Brain pericyte (primary cell): ENCODE measurements at regions not wholly inside any gene's neighbourhood (a gene's known extent, or its start where the extent isn't known, plus 50 kb on each side); places are given as distances from the start of the nearest gene placed in this dataset.
"Not testable (repeated sequence)": the region's sequence is repeated elsewhere in the genome, so short reads cannot be mapped to it uniquely, and the experiment has no call there.

ENCODE experiments used
- DNase-seq: peaks from one replicate; pipeline ENCODE4 v3.0.0-alpha.2; 2012; ENCODE audit warnings: low read depth, low spot score

DNA sequence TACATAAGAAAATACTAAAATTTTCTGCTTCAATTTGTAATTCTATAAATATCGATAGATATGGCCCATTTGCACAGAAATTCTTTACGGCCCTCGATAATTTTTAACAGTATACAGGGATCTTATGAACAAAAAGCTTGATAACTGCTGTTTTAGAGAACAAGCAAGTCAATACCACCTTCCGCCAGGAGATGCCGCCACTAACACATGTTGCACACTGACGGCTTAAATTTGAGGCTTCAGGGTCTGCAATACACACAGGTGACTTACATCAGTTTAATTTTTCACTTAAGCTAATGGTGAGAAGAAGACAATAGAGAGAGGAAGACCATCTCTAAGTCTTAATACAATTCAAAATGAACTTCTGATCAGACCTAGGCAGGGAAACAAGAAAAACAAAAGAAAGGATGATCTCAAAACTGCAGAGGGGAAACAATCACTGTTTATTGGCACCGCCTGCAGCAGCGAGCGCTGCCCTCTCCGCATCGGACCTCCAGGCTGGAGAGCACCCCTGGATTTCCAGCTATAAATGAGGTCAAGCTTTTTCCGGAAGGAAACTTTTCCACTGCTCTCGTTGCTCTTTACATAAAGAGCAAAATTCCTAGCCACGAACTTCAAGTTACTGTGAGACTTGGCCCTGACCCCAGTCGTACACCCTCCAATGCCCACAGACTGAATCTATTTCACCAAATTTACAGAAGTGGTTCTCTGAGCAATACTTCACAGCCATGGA, 53.9 kb downstream of the OTOR start:
- no peak for DNase-seq

DNA sequence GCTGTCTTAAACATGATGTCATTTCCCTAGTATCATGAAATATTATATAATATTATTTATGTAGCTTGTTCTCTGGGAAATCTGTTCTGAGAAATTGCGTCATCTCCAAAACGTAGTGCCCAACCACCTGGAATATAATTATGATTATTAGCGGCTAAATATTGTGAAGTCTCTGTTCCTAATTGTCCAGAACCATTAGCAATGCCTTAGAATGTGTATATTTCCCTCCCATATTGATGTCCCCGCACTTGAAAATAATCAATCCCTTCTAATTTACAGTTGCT, 54.4 kb downstream of the OTOR start:
- no peak for DNase-seq

GRCh38 chr20:16803965-16804792, 56.0 kb downstream of the OTOR start:
- no peak for DNase-seq

DNA sequence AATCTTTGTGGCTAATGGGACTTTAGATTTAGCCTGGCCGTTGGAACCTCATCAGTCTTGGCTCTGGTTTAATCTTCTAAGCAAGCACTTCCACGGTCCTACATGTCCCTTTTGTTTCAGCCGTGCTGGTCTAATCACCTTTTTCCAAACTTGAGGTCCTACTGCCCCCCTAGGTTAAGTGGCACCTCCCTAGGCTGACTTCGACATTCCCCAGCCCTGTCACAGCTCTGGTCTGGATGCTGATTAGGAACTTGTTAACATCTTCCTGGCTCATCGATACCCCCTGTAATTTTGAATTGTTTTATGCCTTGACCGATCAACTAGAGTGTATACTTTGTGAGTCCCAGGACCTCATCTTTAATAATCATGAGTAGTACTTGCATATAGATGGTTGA, 56.6 kb downstream of the OTOR start:
- DNase-seq, result no peak

GRCh38 chr20:16806061-16806460, 57.9 kb downstream of the OTOR start:
- DNase-seq, result no peak

- DNase-seq, result no peak
Measured at GRCh38 chr20:16806886-16807285, 58.7 kb downstream of the OTOR start.

GRCh38 chr20:16808796-16809195, 60.6 kb downstream of the OTOR start:
- no peak for DNase-seq

- no peak for DNase-seq
Measured at GRCh38 chr20:16810216-16810615, 62.1 kb downstream of the OTOR start.

GRCh38 chr20:16816192-16816591, 68.0 kb downstream of the OTOR start:
- DNase-seq, result no peak

DNA sequence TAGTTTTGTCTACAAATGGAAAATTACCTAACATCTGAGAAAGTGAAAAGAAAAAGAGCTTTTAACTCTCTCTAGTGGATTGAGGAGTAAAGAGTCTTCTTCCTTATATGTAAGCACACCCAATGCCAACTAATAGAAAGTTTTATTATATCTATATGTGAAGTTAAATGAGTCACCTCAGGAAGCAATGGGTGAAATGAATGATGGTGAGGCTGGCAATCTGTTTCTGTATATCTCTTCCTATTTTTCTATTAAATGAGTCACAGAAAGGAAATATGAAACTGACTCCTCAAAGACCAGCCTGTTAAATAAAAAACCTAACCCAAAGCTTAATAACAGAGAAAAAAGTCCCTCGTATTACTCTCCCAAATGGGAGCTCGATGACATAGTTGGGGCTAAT, 71.3 kb downstream of the OTOR start:
- no peak for DNase-seq

DNA sequence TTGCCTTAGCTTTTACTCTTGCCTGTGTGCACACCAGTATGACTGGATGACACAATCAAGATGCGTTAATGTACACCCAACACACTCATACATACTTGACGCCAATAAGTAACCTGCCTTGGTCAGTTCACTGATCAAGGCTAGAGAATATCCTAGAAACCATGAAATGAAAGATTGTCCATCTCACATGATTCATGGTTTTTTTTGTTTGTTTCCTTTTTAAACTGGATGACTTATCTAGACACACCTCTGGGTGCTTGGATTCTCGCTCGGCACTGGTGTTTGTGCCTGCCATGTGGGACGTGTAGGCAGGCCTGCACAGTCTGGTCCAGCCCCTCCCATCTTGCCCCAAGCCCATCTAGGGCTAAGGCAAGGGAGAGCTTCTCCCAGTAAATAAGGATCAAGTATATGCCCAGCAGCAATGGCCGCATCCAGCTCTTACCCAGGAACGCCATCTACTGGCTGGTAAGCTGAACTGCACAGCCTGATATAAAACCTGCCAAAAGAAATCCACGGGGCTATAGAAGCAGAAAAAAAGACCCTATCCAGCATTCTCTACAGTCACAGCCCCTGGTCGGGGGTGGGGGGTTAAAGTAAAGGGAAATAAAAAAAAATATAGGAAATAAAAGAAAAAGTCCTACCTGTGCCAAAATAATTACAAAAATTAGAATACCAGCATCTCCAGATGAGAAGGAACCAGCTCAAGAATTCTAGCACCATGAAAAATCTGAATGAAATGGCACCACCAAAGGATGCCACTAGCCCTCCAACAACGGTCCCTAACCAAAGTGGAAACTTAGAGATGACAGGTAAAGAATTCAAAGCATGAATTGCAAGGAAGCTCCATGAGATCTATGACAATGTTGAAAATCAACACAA, 73.3 kb downstream of the OTOR start:
- DNase-seq, result no peak

DNA sequence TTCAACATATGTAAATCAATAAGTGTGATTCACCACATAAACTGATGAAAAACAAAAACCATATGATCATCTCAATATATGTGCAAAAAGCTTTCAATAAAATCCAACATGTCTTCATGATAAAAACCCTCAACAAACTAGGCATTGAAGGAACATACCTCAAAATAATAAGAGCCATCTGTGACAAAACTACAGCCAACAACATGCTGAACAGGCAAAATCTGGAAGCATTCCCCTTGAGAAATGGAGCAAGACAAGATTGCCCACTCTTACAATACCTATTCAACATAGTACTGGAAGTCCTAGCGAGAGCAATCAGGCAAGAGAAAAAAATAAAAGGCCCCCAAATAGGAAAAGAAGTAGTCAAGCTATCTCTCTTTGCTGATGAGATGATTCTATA, 76.5 kb downstream of the OTOR start:
- DNase-seq, result no peak

DNA sequence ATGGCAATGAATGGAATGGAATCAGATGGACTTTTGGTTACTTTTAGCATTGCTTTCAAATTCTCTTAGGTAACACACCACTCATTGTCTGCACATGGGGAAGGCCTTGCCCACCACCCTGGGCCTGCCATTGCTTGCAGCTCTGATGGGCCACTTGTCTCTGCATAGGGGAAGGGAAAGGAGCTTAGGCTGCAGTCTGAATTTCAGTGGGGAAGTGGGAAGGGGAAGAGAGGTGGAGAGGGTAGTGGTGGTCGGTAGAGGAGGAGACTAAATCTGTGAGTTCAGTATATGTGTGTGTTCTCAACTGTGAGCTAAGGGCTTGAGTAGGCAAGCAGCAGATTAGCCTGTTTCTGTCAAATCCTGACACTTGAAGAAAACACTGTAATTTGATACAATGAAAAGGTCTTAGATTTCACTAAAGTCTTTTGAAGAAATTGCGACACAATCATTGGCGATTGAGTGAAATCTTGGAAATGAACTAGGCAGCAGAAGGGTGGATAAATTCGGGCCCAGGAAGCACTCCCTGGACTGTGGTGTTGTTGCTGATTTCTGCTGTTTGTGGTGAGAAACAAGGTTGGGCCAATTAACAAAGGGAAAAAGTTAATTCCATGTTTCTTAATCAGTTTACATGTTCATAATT, 80.6 kb downstream of the OTOR start:
- DNase-seq, result no peak

DNA sequence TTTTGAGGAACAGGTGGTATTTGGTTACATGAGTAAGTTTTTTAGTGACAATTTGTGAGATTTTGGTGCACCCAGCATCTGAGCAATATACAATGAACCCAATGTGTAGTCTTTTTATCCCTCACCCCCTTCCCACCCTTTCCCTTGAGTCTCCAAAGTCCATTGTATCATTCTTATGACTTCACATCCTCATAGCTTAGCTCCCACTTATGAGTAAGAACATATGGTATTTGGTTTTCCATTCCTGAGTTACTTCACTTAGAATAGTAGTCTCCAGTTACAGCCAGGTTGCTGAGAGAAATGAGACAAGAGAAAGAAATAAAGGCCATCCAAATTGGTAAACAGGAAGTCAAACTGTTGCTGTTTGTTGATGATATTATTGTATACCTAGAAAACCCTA, 87.5 kb downstream of the OTOR start:
- DNase-seq, result not testable (repeated sequence)

DNA sequence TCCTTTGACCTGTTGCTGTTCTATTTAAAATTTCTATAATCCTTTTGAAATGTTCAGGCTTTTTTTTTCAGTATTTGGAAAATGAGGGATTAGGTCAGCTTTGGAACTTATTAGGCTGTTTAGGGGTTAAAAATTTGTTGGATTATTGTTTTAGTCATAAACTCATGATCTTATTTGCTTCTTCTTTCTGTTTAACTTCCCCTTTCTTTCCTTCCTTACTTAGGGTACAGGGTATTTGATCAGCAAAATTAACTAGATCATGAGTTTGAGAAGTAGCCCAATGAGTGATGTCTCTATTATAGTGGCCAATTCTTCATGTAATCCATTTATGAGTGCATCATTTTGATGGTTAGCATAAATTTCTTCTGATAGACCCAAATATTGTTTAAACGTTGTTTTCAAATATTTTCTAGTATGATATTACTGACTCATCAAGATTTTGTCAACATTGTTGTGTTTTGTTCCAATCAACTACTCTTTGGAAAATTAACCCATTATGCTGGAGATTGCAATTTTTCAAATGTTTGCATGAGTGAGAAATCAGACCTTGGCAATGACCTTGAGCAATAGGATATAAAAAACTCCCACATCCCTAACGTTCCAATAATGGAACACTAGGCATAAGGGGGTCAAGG, 94.4 kb downstream of the OTOR start:
- no peak for DNase-seq

GRCh38 chr20:16844406-16844805, 96.2 kb downstream of the OTOR start:
- DNase-seq, result no peak

DNA sequence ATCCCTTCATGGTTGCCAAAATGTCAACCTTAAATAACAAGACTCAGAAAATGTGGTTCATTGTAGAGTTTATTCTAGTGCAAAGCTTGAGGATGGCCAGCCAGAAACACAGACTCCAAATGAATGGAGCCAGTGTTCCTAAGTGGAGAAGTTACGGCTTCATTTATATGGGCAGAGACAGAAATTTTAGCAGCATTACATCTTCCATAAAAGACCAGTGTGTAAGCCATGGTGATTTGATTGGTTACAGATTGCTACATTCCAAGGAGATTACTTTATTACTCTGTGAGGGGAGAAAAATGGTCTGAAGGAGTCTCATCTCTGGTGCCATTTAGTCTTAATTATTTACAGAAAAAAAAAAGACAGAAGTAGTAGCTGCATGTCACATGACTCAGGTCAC, 97.8 kb downstream of the OTOR start:
- DNase-seq, result no peak

DNA sequence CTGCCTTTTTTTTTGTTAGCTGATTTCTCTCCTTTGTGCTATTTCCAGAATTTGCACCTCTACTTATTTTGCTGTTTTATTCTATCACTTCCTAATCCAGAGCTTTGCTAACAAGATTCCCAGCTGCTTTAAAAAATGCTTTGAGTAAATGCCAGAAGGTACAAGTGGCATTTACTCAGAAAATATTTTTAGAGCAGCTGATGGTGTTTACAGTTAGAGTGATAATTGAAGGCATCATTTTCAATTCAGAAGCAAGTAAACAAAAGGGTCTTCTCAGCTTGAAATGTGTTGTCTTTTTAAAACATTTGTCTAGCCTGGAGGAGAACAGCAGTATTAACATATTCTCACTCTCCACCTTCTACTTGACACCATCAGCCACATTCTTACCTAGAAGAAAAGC, 99.9 kb downstream of the OTOR start:
- DNase-seq, result no peak

DNA sequence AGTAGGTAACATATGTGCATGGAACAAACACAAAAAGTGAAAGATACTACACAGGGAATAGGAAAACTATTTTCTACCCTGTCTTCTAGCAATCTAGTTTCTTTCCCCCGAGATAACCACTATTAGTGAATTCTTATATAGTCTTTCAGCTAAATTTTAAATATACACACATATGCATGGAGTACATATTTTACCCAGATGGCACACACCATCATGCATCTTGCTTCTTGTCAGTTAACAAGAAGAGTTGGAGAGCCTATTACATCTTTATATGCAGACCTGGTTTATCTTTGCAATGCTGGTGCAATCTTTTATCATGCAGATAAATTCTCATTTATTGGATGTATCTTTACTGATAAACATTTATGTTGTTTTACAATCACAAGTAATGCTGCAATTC, 100.4 kb downstream of the OTOR start:
- no peak for DNase-seq

DNA sequence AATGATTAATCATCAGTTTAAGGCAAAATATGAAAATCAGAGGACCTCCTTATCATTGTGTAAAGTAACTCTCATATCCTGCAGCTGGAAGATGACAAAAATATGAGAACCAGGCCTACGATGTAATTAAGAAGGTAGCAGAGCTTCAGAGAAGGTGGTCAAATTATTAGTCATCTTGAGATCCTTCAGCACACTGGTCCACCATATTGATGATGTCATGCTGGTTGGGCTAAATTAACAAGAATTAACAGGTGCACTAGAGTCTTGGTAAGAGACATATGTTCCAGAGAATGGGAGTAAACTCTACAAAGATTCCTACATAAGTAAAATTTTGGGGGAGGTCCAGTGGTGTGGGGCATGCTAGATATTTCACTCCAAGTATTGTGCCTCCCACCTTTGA, 112.8 kb downstream of the OTOR start:
- DNase-seq, result no peak

DNA sequence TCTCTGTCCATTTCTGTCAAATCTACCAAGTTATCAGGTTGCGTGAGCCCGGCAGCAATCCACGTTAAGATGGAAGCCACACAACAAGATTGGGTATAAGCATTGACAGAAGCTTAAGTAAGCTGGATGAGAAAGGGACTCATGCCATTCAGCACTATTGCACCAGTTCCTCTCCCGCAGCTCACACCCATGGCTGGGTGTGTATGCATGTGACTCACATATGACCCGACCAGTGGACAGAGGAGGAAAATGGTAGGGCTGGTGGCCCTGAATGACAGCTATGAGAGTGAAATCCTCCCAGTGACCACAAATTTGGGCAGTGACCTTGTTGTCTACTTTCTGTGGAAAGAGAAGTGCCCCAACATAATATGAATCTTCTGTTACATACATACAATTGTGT, 113.5 kb downstream of the OTOR start:
- DNase-seq, result no peak

DNA sequence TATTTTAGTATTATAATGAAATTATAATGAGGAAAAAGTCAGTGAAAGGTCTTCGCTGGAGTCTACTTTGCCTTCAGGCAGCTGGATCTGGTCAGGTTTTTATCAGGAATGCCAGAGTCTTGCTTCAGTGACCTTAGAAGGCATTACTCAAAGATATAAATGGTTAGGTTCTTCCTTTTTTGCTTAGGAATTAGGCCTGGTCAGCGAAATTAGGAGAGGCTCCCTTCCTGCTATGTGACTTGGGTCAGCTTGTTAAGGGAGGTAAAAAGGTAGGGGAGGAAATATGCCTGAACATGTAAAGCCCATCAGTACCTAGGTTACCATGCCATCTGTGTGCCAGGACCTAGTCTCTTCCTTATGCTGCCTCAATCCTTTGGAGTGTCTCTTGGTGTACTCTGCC, 115.1 kb downstream of the OTOR start:
- no peak for DNase-seq
